SU-DHL-6 (cell line): ENCODE measurements at regions not wholly inside any gene's neighbourhood (a gene's known extent, or its start where the extent isn't known, plus 50 kb on each side); places are given as distances from the start of the nearest gene placed in this dataset.

Source experiments
- H2AFZ ChIP-seq: fragments of 200-600 bp; sonication (generic); 2 replicates; pipeline ENCODE4 v1.6.1; 2014; ENCODE audit warnings: low read depth, mild to moderate bottlenecking, moderate library complexity, mixed read lengths, antibody characterized with exemption, low read length; ENCODE audit not compliant: severe bottlenecking
- H3F3A ChIP-seq: fragments of 200-600 bp; shearing (Covaris generic); 2 replicates; pipeline ENCODE4 v1.6.0; 2016; ENCODE audit warnings: antibody characterized with exemption, mild to moderate bottlenecking; ENCODE audit not compliant: insufficient read depth
- H3K27ac ChIP-seq: fragments of 200-600 bp; sonication (generic); 2 replicates; pipeline ENCODE4 v1.5.1; 2016; ENCODE audit warnings: low read depth, mild to moderate bottlenecking, low read length, moderate library complexity, mixed read lengths
- H3K27me3 ChIP-seq: fragments of 200-600 bp; sonication (generic), shearing (Covaris generic); 2 replicates; pipeline ENCODE4 v1.6.0; 2014; ENCODE audit warnings: mild to moderate bottlenecking, low read length
- H3K36me3 ChIP-seq: fragments of 200-600 bp; sonication (generic); 2 replicates; pipeline ENCODE4 v1.6.1; 2014; ENCODE audit warnings: mild to moderate bottlenecking, low read length, mixed read lengths
- H3K4me2 ChIP-seq: fragments of 300-600, 200-600 bp; shearing (Covaris generic), sonication (generic); 2 replicates; pipeline ENCODE4 v1.6.0; 2014; ENCODE audit warnings: low read length, low read depth, mild to moderate bottlenecking; ENCODE audit not compliant: poor library complexity, severe bottlenecking
- H3K4me3 ChIP-seq: fragments of 200-600 bp; sonication (generic); 2 replicates; pipeline ENCODE4 v1.5.1; 2014; ENCODE audit warnings: antibody characterized with exemption, low read length, mild to moderate bottlenecking, mixed read lengths; ENCODE audit not compliant: insufficient read depth, poor library complexity, severe bottlenecking
- H3K79me2 ChIP-seq: fragments of 200-600 bp; sonication (generic); 2 replicates; pipeline ENCODE4 v1.6.1; 2014; ENCODE audit warnings: mild to moderate bottlenecking, low read length, moderate library complexity; ENCODE audit not compliant: insufficient read depth
- H3K9ac ChIP-seq: fragments of 200-600 bp; sonication (generic); 2 replicates; pipeline ENCODE4 v1.7.0; 2014; ENCODE audit warnings: mild to moderate bottlenecking, low read length
- H3K9me2 ChIP-seq: fragments of 200-600 bp; sonication (generic); replicated peaks from 2 replicates; pipeline ENCODE4 v1.6.1; 2014; ENCODE audit warnings: low read length; ENCODE audit not compliant: insufficient read depth
- H3K9me3 ChIP-seq: fragments of 200-600 bp; sonication (generic); 2 replicates; pipeline ENCODE4 v1.6.1; 2014; ENCODE audit warnings: low read length, mixed read lengths; ENCODE audit not compliant: insufficient read depth
- H4K20me1 ChIP-seq: fragments of 200-600 bp; sonication (generic); 2 replicates; pipeline ENCODE4 v1.6.1; 2014; ENCODE audit warnings: low read depth, mild to moderate bottlenecking, antibody characterized with exemption, low read length, moderate library complexity, mixed read lengths
- EZH2phosphoT487 ChIP-seq: fragments of 200-600 bp; sonication (generic), shearing (Covaris generic); conservative IDR thresholded peaks from 2 replicates; pipeline ENCODE4 v1.6.1; 2018; ENCODE audit warnings: mild to moderate bottlenecking, antibody characterized with exemption, low read length, moderate library complexity, mixed read lengths
- TF ChIP-seq, protein P1 (sequence below): fragments of 200-600 bp; sonication (generic); IDR thresholded peaks from one replicate; pipeline ENCODE4 v1.5.1; 2017; ENCODE audit warnings: antibody characterized with exemption, mild to moderate bottlenecking, low read length, moderate library complexity; ENCODE audit not compliant: insufficient read depth, poor library complexity, severe bottlenecking

DNA sequence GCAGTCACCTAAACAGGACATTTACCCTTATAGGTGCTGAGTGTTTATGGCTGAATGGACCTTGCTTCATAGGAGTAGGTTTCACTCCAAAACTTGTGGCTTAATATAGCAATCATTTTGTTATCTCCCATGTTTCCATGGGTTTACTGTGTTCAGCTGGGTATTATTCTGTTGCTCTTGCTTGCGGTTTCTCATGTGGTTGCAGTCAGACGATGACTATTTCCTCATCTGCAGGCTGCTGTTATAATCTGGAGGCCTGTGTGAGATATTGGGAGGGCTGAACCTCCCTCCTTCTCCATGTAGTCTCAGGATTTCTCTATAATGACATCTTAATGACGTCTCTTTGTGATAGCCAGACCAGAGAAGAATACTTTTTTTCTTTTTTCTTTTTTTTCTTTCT, 98.1 kb downstream of the ZPLD1 start:
- H2AFZ ChIP-seq = no peak overlapping the region
- no peaks in the 10 kb centered on the region for H3K27me3 ChIP-seq
- TF ChIP-seq, protein P1, sequence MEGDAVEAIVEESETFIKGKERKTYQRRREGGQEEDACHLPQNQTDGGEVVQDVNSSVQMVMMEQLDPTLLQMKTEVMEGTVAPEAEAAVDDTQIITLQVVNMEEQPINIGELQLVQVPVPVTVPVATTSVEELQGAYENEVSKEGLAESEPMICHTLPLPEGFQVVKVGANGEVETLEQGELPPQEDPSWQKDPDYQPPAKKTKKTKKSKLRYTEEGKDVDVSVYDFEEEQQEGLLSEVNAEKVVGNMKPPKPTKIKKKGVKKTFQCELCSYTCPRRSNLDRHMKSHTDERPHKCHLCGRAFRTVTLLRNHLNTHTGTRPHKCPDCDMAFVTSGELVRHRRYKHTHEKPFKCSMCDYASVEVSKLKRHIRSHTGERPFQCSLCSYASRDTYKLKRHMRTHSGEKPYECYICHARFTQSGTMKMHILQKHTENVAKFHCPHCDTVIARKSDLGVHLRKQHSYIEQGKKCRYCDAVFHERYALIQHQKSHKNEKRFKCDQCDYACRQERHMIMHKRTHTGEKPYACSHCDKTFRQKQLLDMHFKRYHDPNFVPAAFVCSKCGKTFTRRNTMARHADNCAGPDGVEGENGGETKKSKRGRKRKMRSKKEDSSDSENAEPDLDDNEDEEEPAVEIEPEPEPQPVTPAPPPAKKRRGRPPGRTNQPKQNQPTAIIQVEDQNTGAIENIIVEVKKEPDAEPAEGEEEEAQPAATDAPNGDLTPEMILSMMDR = no peak
- H3K79me2 ChIP-seq = no peaks in the 10 kb centered on the region
- H4K20me1 ChIP-seq = no peaks in the 10 kb centered on the region
- no peaks in the 10 kb centered on the region for H3K9me2 ChIP-seq
- H3K9ac ChIP-seq = no peak overlapping the region
- no peaks in the 10 kb centered on the region for H3F3A ChIP-seq
- H3K4me3 ChIP-seq = no peak overlapping the region
- no peak overlapping the region for H3K27ac ChIP-seq
- H3K4me2 ChIP-seq = no peak overlapping the region
- H3K36me3 ChIP-seq = no peaks in the 10 kb centered on the region
- H3K9me3 ChIP-seq = no peaks in the 10 kb centered on the region

DNA sequence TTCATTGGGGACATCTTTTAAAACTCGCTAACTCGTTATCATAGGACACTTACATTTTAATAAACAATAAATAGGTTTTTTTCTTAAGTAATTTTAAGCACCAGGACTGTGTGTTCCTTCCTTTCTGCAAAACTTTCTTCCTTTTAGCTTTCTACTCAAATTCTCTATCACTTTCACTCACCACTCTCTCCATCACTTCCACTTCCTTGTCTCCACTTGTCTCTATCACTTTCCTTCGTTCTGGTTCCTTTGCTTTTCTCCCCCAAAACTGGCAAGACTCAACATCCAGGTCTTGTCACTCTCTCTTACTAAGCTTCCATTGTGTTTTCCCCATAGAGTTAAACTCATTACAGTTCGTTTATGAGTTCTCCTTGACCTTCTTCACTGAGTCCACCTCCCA, 99.0 kb downstream of the ZPLD1 start:
- no peak overlapping the region for H3K4me2 ChIP-seq
- no peaks in the 10 kb centered on the region for H3K27me3 ChIP-seq
- H3K9me2 ChIP-seq = no peaks in the 10 kb centered on the region
- H3K79me2 ChIP-seq = no peaks in the 10 kb centered on the region
- no peak overlapping the region for H3K4me3 ChIP-seq
- TF ChIP-seq EZH2phosphoT487 = no peak
- TF ChIP-seq, protein P1 = no peak
- H4K20me1 ChIP-seq = no peaks in the 10 kb centered on the region
- H3K36me3 ChIP-seq = no peaks in the 10 kb centered on the region
- H3K27ac ChIP-seq = no peak overlapping the region
- H3F3A ChIP-seq = no peaks in the 10 kb centered on the region
- H3K9me3 ChIP-seq = no peaks in the 10 kb centered on the region
- no peak overlapping the region for H2AFZ ChIP-seq
- H3K9ac ChIP-seq = no peak overlapping the region

DNA sequence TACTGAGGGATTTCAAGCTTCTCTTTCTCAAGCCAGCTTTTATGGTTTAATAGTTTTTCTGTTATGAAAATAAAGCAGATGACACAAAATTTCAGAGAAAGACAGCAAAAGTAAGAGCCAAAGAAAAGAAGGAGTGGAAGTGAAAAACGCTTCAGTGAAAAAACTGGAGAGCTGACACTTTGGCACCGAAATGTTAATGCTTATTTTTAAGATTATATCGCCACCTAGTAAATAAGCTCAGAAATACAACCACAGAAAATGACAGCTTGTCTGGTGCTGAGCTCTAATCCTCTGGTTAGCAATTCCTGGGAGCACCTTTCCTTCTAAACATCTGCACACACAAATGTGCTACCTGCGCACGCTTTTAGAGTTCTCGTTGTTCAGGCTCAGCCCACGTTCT, 101.6 kb downstream of the ZPLD1 start:
- H3K4me3 ChIP-seq = no peak overlapping the region
- peak overlapping the region; percentile 14 for H3K4me2 ChIP-seq
- H2AFZ ChIP-seq = peak overlapping the region; percentile 42

More for the DNA sequence above, 101.6 kb downstream of the ZPLD1 start:
- Histone ChIP-seq H3K9ac (no peak overlapping the region), H3K9me3 (no peaks in the 10 kb centered on the region), H3F3A (no peaks in the 10 kb centered on the region), H3K36me3 (no peaks in the 10 kb centered on the region), H4K20me1 (no peaks in the 10 kb centered on the region), H3K27me3 (no peaks in the 10 kb centered on the region), H3K27ac (no peak overlapping the region), H3K79me2 (no peaks in the 10 kb centered on the region), H3K9me2 (no peaks in the 10 kb centered on the region)
- TF ChIP-seq, protein P1 = peak; percentile 30
- TF ChIP-seq EZH2phosphoT487 = no peak
